Omental fat pad (tissue), 3 donors: ENCODE measurements at regions not wholly inside any gene's neighbourhood (a gene's known extent, or its start where the extent isn't known, plus 50 kb on each side); places are given as distances from the start of the nearest gene placed in this dataset.

ENCODE experiments used
- ATAC-seq: fragments of 150-250 bp; one replicate; pipeline ENCODE4 v1.9.1; 2016; ENCODE audit warnings: mild to moderate bottlenecking, moderate library complexity; ENCODE audit not compliant: low FRiP score
- DNase-seq: peaks from one replicate; pipeline ENCODE4 v3.0.0-alpha.2; 2019; ENCODE audit warnings: low spot score
- CTCF ChIP-seq, 3 donors: fragments of 450-650 bp; IDR thresholded peaks; one replicate each; pipeline ENCODE4 v1.5.1; 2016 to 2017; ENCODE audit warnings: antibody characterized with exemption in 3 of 3, mild to moderate bottlenecking in 3 of 3, moderate library complexity in 2 of 3

GRCh38 chr18:2395427-2396161 is 175.7 kb downstream of the METTL4 start:
- ATAC-seq (no peak), DNase-seq (no peak)
- TF ChIP-seq CTCF (IDR thresholded peaks at IDR 0.05) = no peak

GRCh38 chr18:2396162-2396505 is 175.2 kb downstream of the METTL4 start:
- no peak for DNase-seq
- TF ChIP-seq CTCF (IDR thresholded peaks at IDR 0.05) = no peak
- ATAC-seq = no peak

DNA sequence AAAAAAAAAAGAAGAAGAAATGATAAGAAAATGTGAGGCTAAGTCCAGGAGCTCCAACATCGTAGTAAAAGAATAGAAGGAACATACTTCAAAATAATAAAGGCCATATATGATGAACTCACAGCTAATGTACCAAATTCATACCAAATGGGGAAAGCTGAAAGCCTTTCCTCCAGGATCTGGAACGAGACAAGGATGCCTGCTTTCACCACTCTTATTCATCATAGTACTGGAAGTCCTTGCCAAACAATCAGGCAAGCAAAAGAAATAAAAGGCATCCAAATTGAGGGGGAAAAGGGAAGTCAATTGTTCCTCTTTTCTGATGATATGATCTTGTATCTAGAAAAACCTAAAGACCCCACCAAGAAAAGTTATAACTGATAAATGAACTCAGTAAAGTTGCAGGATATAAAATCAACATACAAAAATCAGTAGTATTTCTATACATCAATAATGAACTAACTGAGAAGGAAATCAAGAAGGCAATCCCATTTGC is 170.6 kb downstream of the METTL4 start:
- no peak for TF ChIP-seq CTCF (IDR thresholded peaks at IDR 0.05)
- DNase-seq = no peak
- no peak for ATAC-seq

DNA sequence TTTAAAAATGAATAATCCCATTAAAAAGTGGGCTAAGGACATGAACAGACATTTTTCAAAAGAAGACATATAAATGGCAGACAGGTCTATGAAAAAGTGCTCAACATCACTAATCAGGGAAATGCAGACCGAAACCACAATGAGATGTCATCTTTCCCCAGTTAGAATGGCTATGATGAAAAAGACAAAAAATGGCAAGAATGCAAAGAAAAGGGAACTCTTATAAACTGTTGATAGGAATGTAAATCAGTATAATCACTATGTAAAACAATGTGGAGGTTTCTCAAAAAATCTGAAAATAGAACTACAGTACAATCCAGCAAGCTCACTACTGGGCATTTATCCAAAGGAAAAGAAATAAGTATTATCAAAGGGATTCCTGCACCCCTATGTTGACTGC is 169.2 kb downstream of the METTL4 start:
- no peak for TF ChIP-seq CTCF (IDR thresholded peaks at IDR 0.05)
- ATAC-seq = no peak
- no peak for DNase-seq

- DNase-seq = no peak
- no peak for ATAC-seq
- TF ChIP-seq CTCF (IDR thresholded peaks at IDR 0.05) = no peak
Measured at GRCh38 chr18:2406544-2406943, 164.8 kb downstream of the METTL4 start.

- DNase-seq = no peak
- no peak for TF ChIP-seq CTCF (IDR thresholded peaks at IDR 0.05)
- no peak for ATAC-seq
Measured at GRCh38 chr18:2407961-2408360, 163.3 kb downstream of the METTL4 start.

DNA sequence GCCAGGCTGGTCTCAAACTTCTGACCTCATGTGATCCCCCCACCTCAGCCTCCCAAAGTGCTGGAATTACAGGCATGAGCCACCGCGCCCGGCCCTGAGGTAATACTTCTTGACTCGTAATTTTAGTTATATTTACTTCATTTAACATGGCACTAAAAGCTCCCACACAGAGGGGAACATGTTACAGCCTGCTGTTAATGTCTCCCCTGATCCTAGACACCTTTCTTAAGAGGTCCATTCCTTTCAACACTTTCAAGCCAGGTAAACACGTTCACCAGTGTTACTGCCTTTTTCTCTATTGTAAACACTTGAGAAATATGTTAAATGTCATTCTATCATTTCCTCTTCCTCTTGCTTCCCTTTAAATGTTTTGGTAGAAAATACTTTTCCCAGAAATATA is 161.4 kb downstream of the METTL4 start:
- DNase-seq = no peak
- no peak for TF ChIP-seq CTCF (IDR thresholded peaks at IDR 0.05)
- ATAC-seq = no peak
